ENCODE measurements at regions not wholly inside any gene's neighbourhood (a gene's known extent, or its start where the extent isn't known, plus 50 kb on each side); places are given as distances from the start of the nearest gene placed in this dataset.
A peak's percentile ranks its signal among the peaks of the same experiment; 100 is the strongest.
"Not testable (repeated sequence)": the region's sequence is repeated elsewhere in the genome, so short reads cannot be mapped to it uniquely, and the experiment has no call there.

DNA sequence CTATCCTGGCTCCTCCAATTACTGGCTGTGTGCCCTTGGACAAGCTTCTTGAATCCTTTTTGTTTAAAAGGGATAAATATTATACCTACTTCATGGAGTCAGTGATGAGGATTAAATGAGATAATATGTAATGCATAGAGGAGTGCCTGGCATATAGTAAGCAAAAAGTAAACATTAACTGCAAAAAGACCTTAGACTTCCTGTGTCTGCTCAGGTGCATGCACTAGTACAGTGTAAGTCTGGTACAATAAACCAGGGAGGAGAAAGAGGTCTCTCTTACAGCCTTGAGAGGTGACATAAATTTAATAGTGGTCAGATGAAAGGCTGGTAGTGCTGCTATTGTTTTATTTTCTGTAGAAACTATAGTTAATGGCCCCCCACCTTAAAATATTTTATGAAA lies 305.2 kb upstream of the MIS18BP1 start:
- H3K9me3 Mint-ChIP-seq = peaks cover 0 to 10% (median 0%) of the 10 kb centered on the region in 9 donors
- H3K4me1 Mint-ChIP-seq = no peaks in the 10 kb centered on the region
- H3K27ac Mint-ChIP-seq = no peak overlapping the region
- H3K27me3 Mint-ChIP-seq = peaks cover 0 to 4% (median 0%) of the 10 kb centered on the region in 5 donors
- no peak for ATAC-seq
- no peak overlapping the region for H3K4me3 Mint-ChIP-seq
- POLR2A ChIA-PET = no interaction called here
- H3K36me3 Mint-ChIP-seq = no peaks in the 10 kb centered on the region
- DNase-seq = no peak

DNA sequence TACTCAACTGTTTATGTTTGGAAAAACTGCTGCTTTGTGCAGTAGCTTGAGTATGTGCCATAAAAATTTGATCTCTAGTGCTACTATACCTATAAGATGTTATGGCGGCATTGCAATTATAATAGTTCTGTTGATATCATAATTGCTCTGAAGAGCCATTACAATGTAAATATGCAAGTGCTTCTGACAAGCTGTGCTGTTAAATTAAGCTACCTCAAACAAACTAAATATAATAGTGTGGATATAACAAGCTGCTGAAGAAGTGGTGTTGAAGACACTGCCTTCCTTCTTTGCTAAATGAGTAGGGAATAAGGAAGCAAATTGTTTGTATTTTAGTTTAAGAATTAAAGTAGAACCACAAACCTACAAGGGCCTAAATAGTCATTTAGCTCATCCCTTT lies 301.0 kb upstream of the MIS18BP1 start:
- no peak overlapping the region for H3K27ac Mint-ChIP-seq
- no peaks in the 10 kb centered on the region for H3K4me1 Mint-ChIP-seq
- no peak for ATAC-seq
- DNase-seq = no peak
- no peak overlapping the region for H3K4me3 Mint-ChIP-seq
- peaks cover 0 to 10% (median 0%) of the 10 kb centered on the region in 3 donors for H3K36me3 Mint-ChIP-seq
- peaks cover 6 to 27% (median 12%) of the 10 kb centered on the region in 9 donors for H3K9me3 Mint-ChIP-seq
- peaks cover 0 to 9% (median 3%) of the 10 kb centered on the region in 5 donors for H3K27me3 Mint-ChIP-seq
- POLR2A ChIA-PET = no interaction called here

DNA sequence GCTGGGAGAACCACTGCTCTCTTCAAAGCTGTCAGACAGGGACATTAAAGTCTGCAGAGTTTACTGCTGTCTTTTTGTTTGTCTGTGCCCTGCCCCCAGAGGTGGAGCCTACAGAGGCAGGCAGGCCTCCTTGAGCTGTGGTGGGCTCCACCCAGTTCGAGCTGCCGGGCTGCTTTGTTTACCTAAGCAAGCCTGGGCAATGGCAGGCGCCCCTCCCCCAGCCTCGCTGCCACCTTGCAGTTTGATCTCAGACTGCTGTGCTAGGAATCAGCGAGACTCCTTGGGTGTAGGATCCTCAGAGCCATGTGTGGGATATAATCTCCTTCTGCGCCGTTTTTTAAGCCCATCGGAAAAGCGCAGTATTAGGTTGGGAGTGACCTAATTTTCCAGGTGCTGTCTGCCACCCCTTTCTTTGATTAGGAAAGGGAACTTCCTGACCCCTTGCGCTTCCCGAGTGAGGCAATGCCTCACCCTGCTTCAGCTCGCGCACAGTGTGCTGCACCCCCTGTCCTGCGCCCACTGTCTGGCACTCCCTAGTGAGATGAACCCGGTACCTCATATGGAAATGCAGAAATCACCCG lies 298.3 kb upstream of the MIS18BP1 start:
- H3K27me3 Mint-ChIP-seq, H3K27ac Mint-ChIP-seq, ATAC-seq, POLR2A ChIA-PET, DNase-seq, H3K4me1 Mint-ChIP-seq, H3K4me3 Mint-ChIP-seq: not testable (repeated sequence)
- Mint-ChIP-seq H3K9me3 (peaks cover 6 to 34% (median 12%) of the 10 kb centered on the region in 9 donors), H3K36me3 (peaks cover 0 to 10% (median 0%) of the 10 kb centered on the region in 3 donors)

DNA sequence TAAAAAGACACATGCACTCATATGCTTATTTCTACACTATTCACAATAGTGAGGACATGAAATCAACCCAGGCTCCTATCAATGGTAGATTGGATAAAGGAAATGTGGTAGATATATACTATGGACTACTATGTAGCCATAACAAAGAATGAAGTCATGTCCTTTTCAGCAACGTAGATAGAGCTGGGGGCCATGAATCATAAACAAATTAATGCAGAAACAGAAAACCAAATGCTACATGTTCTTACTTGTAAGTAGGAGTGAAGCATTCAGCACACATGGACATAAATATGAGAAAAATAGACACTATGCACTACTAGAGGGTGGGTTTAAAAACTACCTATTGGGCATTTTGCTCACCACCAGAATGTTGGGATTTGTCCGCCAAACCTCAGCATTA lies 278.0 kb upstream of the MIS18BP1 start:
- DNase-seq (no peak), ATAC-seq (no peak)
- POLR2A ChIA-PET = no interaction called here
- H3K36me3 Mint-ChIP-seq = peaks cover 0 to 17% (median 0%) of the 10 kb centered on the region in 3 donors
- peaks cover 0 to 1% (median 0%) of the 10 kb centered on the region in 4 donors for H3K4me1 Mint-ChIP-seq
- no peak overlapping the region for H3K27ac Mint-ChIP-seq
- H3K27me3 Mint-ChIP-seq = peaks cover 0 to 3% (median 0%) of the 10 kb centered on the region in 5 donors
- no peak overlapping the region for H3K4me3 Mint-ChIP-seq
- H3K9me3 Mint-ChIP-seq = peaks cover 10 to 64% (median 24%) of the 10 kb centered on the region in 9 donors

DNA sequence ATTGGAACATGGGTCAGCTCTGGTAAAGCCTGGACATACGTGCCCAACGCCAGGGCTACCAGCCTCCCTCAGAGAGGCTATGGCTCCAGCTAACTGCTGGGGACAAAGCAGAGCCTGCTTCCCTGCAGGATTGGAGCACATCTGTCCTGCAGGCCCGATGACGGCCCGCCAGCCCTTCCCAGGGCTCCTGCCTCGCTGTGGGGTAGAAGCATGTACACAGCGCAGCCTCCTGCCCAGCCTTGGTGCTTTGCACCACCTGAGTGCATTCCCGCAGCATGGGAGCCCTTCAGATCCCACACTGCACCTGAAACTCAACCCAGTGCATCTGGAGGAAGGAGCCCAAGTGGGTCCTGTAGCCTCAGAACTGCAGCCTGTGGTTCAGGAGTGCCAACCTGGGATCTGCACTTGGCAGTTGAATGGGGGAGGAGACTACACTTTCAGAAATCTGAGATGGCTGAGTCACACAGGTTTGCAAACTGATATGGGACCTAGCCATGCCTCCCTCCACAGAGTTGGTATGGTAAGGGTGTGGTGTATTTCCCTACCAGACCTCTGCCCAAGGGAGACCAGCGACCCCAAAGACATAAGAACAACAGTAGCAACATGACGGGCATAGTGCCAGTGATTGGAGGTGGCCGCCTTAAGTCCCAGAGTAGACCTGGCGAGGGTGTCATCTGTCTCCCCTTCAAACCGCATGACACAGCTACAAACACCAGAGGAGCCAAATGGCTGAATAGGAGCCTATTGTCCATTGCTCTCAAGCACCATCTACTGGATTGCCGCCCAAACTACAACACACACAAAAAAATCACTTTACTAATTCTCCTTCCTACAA lies 273.9 kb upstream of the MIS18BP1 start:
- ATAC-seq (no peak), DNase-seq (peak in 1 of 10 donors; percentile 46)
- Mint-ChIP-seq H3K27me3 (peaks cover 0 to 4% (median 0%) of the 10 kb centered on the region in 5 donors), H3K4me3 (no peak overlapping the region), H3K36me3 (peaks cover 0 to 4% (median 0%) of the 10 kb centered on the region in 3 donors), H3K27ac (no peak overlapping the region), H3K9me3 (peaks cover 0 to 37% (median 12%) of the 10 kb centered on the region in 9 donors), H3K4me1 (no peaks in the 10 kb centered on the region)
- POLR2A ChIA-PET = no interaction called here

DNA sequence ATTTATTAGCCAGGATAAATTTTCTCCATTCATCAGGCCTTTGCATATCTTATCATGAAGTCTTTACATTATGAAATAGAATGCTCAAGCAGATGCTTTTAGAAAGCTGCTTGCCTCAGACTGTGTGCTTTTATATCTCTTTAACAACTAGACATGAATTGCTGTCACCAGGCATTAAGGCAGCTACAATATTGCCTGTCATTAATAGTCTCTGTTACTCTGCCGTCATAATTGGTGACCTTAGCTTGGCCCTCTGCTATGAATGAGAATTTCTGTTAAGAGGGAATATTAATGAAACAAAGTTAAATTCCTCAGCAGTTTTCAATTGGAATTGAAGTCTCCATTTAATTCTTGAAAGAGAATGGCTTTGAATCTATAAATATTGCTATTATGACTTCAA lies 266.8 kb upstream of the MIS18BP1 start:
- H3K27ac Mint-ChIP-seq = no peak overlapping the region
- DNase-seq = no peak
- POLR2A ChIA-PET = no interaction called here

DNA sequence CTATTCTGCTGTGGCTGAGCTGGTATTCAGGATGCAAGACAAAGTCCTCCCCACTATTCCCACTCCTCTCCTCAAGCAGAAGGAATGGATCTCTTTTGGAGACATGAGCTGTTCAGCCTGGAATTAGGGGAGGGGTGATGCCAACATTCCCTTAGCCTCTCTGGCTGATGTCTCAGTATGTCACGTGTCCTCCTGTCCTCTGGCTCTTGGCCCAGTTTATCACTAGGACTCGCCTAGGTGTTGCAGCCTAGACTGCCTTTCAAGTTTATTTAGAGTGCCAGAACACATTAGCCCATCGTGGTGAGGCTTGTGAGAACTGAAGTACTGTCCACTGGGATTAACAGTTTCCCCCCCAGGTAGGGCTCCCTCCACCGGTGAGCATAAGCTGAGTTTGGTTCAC lies 239.9 kb upstream of the MIS18BP1 start:
- no peak for DNase-seq
- Mint-ChIP-seq H3K9me3 (peaks cover 0 to 22% (median 5%) of the 10 kb centered on the region in 9 donors), H3K36me3 (no peaks in the 10 kb centered on the region), H3K4me3 (no peak overlapping the region), H3K4me1 (no peaks in the 10 kb centered on the region), H3K27ac (no peak overlapping the region), H3K27me3 (no peaks in the 10 kb centered on the region)
- POLR2A ChIA-PET = no interaction called here
- ATAC-seq = no peak

More for the DNA sequence above, 266.8 kb upstream of the MIS18BP1 start:
- ATAC-seq = no peak
- H3K36me3 Mint-ChIP-seq = no peaks in the 10 kb centered on the region
- H3K4me3 Mint-ChIP-seq = no peak overlapping the region
- H3K9me3 Mint-ChIP-seq = peaks cover 0 to 18% (median 3%) of the 10 kb centered on the region in 9 donors
- no peaks in the 10 kb centered on the region for H3K4me1 Mint-ChIP-seq
- no peaks in the 10 kb centered on the region for H3K27me3 Mint-ChIP-seq

DNA sequence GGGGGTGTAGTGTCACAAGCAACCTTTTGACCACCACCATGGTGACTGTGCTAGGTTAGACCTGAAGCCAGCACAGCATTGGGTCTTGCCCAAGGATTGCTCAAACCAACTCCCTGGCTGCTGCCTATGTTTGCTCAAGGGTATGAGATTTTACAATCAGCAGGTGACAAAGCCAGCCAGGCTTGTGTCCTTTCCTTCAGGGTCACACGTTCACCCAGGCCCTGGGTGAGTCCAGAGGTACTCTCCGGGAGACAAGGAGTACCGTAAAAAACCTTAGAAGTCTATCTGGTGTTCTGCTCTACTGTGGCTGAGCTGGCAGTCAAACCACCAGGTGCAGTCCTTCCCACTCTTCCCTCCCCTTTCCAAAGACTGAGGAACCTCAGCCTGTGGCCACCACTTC lies 238.9 kb upstream of the MIS18BP1 start:
- H3K4me1 Mint-ChIP-seq = no peaks in the 10 kb centered on the region
- DNase-seq (no peak), ATAC-seq (no peak)
- POLR2A ChIA-PET = no interaction called here
- peaks cover 4 to 29% (median 10%) of the 10 kb centered on the region in 9 donors for H3K9me3 Mint-ChIP-seq
- no peaks in the 10 kb centered on the region for H3K27me3 Mint-ChIP-seq
- peaks cover 0 to 2% (median 0%) of the 10 kb centered on the region in 3 donors for H3K36me3 Mint-ChIP-seq
- H3K4me3 Mint-ChIP-seq = no peak overlapping the region
- H3K27ac Mint-ChIP-seq = no peak overlapping the region

DNA sequence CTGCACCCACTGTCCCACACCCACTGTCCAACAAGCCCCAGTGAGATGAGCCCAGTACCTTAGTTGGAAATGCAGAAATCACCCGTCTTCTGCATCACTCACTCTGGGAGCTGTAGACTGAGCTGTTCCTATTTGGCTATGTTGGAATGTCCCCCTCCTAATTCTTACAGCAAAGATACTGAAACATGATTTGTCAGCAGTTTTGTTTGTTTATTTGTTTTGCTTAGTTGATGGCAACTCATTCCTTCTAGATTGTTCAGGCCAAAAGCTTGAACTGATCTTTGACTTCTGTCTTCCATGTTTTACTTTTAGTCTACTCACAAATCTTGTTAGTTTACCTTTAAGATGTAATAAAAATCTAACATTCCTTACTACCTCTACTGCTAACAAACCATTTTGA lies 233.6 kb upstream of the MIS18BP1 start:
- Mint-ChIP-seq H3K4me3 (no peak overlapping the region), H3K9me3 (peaks cover 8 to 65% (median 33%) of the 10 kb centered on the region in 9 donors), H3K36me3 (peaks cover 0 to 12% (median 0%) of the 10 kb centered on the region in 3 donors), H3K4me1 (no peaks in the 10 kb centered on the region), H3K27me3 (no peaks in the 10 kb centered on the region), H3K27ac (no peak overlapping the region)
- ATAC-seq (no peak), DNase-seq (no peak)
- POLR2A ChIA-PET = no interaction called here

DNA sequence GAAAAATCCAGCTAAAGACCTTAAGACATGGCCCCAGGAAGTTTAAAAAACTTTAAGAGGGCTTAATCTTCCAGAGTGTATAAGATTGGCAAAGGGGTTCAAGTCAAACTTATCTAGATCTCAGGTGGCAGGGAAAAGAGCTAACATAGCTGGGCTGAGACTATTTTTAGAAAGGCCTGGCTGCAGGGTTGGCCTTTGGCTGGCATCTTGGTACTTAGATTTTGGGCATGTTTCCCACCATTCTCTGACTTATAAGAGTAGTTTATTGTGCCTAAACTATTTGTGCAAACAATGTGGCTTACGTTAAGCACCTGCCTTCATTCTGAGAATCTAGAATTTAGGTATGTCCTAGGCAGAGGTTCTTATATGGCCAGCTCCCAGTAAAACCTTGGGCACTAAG lies 214.0 kb upstream of the MIS18BP1 start:
- POLR2A ChIA-PET = no interaction called here
- ATAC-seq (no peak), DNase-seq (no peak)
- no peaks in the 10 kb centered on the region for H3K4me1 Mint-ChIP-seq
- no peaks in the 10 kb centered on the region for H3K36me3 Mint-ChIP-seq
- no peak overlapping the region for H3K4me3 Mint-ChIP-seq
- no peak overlapping the region for H3K27ac Mint-ChIP-seq
- no peaks in the 10 kb centered on the region for H3K27me3 Mint-ChIP-seq
- peaks cover 0 to 25% (median 3%) of the 10 kb centered on the region in 9 donors for H3K9me3 Mint-ChIP-seq

DNA sequence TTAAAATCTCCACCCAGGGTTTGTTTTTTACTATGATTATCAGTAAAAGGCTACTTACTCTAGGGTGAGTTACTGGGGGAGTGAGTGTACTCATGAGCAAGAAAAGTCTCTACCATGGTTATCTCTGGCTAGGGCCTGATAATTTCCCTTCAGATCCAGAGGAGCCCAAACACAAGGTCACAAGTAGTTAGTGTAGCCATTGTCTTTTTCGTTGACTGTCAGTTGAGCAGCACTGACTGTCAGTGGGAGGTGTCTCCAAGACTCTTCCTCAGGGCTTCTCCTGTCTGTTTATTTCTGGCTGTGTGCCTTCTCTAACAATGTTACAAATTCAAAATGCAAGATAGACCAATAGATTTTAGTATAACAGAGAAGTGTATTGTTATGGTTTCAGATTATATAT lies 181.2 kb upstream of the MIS18BP1 start:
- ATAC-seq = no peak
- Mint-ChIP-seq H3K27ac (no peak overlapping the region), H3K27me3 (peaks cover 0 to 17% (median 0%) of the 10 kb centered on the region in 5 donors), H3K36me3 (no peaks in the 10 kb centered on the region), H3K9me3 (peaks cover 0 to 21% (median 4%) of the 10 kb centered on the region in 9 donors), H3K4me1 (no peaks in the 10 kb centered on the region), H3K4me3 (no peak overlapping the region)
- DNase-seq = no peak
- POLR2A ChIA-PET = no interaction called here

DNA sequence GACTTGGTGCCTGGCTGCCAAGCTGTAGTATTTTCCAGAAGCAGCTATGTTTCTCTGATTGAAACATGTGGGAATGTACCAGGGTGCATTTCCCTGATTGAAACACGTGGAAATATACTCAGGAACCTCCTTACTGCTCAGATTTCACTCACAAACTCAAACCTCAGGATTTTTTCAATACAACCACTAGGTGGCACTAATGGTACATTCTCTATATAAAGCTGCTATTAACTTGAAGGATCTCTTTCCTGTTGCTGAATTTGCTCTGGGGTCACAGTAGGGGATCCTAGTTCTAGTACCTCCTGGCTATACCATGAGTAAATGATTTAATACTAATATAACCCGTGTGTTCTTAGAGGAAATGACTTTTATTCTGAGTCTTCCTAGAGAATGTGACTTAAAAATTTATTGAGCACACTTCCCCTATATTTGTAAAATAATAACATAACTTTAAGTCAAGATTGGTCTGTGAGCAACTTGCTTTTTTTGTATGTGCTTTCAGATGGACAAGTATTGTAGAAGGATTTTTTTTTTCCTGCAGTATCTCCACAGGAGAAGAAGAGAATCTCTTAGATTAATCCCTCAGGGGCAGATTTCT lies 173.8 kb upstream of the MIS18BP1 start:
- POLR2A ChIA-PET = no interaction called here
- no peak for ATAC-seq
- no peaks in the 10 kb centered on the region for H3K4me1 Mint-ChIP-seq
- H3K4me3 Mint-ChIP-seq = no peak overlapping the region
- H3K9me3 Mint-ChIP-seq = peaks cover 0 to 29% (median 18%) of the 10 kb centered on the region in 9 donors
- H3K27ac Mint-ChIP-seq = no peak overlapping the region
- peak in 2 of 10 donors; percentile 2 to 15 for DNase-seq
- peaks cover 0 to 13% (median 3%) of the 10 kb centered on the region in 3 donors for H3K36me3 Mint-ChIP-seq
- H3K27me3 Mint-ChIP-seq = no peaks in the 10 kb centered on the region

DNA sequence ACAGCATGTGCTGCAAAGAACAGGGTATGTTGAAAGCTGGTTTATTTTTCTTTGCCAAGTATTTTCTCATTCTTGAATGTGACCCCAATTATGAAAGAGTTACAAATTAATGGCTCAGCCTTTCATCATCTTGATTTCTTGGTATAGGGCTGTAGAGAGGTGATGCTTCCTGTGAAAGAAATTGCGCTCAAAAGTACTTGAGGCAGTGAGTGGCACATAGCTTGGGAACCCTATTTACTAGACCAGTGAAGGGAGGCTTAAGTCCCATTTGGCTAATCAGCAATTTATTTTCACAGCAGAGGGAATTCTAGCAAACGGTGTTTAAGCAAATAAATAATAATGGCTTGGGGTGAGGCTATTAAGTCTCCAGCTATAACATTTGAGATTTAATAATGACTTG lies 153.9 kb upstream of the MIS18BP1 start:
- ATAC-seq = no peak
- Mint-ChIP-seq H3K4me1 (no peaks in the 10 kb centered on the region), H3K27ac (no peak overlapping the region), H3K9me3 (peaks cover 0 to 20% (median 7%) of the 10 kb centered on the region in 9 donors), H3K27me3 (no peaks in the 10 kb centered on the region), H3K4me3 (no peak overlapping the region), H3K36me3 (no peaks in the 10 kb centered on the region)
- no peak for DNase-seq
- POLR2A ChIA-PET = no interaction called here
